Gastroesophageal sphincter (tissue), 3 donors: ENCODE measurements at regions not wholly inside any gene's neighbourhood (a gene's known extent, or its start where the extent isn't known, plus 50 kb on each side); places are given as distances from the start of the nearest gene placed in this dataset.

ENCODE experiments used
- POLR2A ChIP-seq, 2 donors: fragments of 450-650 bp; IDR thresholded peaks; one replicate each; pipeline ENCODE4 v1.6.1; 2017; ENCODE audit warnings: antibody characterized with exemption in 2 of 2, mild to moderate bottlenecking in 2 of 2, moderate library complexity in 1 of 2
- TF ChIP-seq, protein P1 (sequence below), 4 experiments: fragments of 200-600 bp in 2 of 4; fragments of 450-650 bp in 2 of 4; sonication (generic) in 1 of 4; IDR thresholded peaks; one replicate each; pipeline ENCODE4 v1.5.1; 2017 to 2019; ENCODE audit warnings: antibody characterized with exemption in 4 of 4, mild to moderate bottlenecking in 2 of 4, moderate library complexity in 2 of 4

DNA sequence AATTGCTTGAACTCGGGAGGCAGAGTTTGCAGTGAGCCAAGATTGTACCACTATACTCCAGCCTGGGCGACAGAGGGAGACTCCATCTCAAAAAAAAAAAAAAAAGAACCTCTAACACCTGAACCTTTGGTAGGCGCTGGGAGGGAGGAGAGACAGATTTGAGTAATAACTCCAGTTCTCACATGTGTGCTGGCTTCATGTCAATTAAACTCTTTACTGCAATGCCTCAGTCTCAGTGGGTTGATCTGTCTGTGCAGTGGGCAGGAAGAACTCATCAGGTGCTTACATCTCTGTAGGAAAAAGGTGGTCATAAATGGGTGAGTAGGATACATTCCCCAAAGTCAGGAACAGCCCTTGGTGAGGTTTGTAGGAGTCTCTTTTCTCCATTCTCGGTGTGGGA is 85.1 kb upstream of the ABCC4 start:
- TF ChIP-seq, protein P1, sequence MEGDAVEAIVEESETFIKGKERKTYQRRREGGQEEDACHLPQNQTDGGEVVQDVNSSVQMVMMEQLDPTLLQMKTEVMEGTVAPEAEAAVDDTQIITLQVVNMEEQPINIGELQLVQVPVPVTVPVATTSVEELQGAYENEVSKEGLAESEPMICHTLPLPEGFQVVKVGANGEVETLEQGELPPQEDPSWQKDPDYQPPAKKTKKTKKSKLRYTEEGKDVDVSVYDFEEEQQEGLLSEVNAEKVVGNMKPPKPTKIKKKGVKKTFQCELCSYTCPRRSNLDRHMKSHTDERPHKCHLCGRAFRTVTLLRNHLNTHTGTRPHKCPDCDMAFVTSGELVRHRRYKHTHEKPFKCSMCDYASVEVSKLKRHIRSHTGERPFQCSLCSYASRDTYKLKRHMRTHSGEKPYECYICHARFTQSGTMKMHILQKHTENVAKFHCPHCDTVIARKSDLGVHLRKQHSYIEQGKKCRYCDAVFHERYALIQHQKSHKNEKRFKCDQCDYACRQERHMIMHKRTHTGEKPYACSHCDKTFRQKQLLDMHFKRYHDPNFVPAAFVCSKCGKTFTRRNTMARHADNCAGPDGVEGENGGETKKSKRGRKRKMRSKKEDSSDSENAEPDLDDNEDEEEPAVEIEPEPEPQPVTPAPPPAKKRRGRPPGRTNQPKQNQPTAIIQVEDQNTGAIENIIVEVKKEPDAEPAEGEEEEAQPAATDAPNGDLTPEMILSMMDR (IDR thresholded peaks at IDR 0.05): no peak
- TF ChIP-seq POLR2A (IDR thresholded peaks at IDR 0.05): no peak
